ENCODE measurements at regions not wholly inside any gene's neighbourhood (a gene's known extent, or its start where the extent isn't known, plus 50 kb on each side); places are given as distances from the start of the nearest gene placed in this dataset.

- Histone ChIP-seq H3K27ac (no peak overlapping the region), H3K9me3 (no peaks in the 10 kb centered on the region), H3K4me3 (replicated peaks in 1 of 3) (no peak overlapping the region), H3K36me3 (no peaks in the 10 kb centered on the region), H3K27me3 (no peaks in the 10 kb centered on the region), H3K4me1 (no peaks in the 10 kb centered on the region)
- 90 to 95% methylated on average over 4 of the region's 4 CpGs for WGBS, 2 donors
- no peak for TF ChIP-seq CTCF (IDR thresholded peaks at IDR 0.05)
- TF ChIP-seq POLR2A (IDR thresholded peaks at IDR 0.05), result no peak
- intact Hi-C loops (cut with DNase I), result no loop called here
- DNase-seq, result no peak
These were observed 52.1 kb upstream of the MYEOV start for GRCh38 chr11:69241844-69242243.

GRCh38 chr11:69242266-69242920, 51.6 kb upstream of the MYEOV start:
- DNase-seq, result no peak
- H3K27ac ChIP-seq, result no peak overlapping the region
- H3K36me3 ChIP-seq, result no peaks in the 10 kb centered on the region
- no peaks in the 10 kb centered on the region for H3K27me3 ChIP-seq
- WGBS, 2 donors, result 57 to 74% methylated on average over 3 of the region's 3 CpGs
- no peaks in the 10 kb centered on the region for H3K4me1 ChIP-seq
- H3K9me3 ChIP-seq, result no peaks in the 10 kb centered on the region
- intact Hi-C loops (cut with DNase I), result no loop called here
- TF ChIP-seq POLR2A (IDR thresholded peaks at IDR 0.05) (no peak), CTCF (IDR thresholded peaks at IDR 0.05) (no peak)
- no peak overlapping the region for H3K4me3 ChIP-seq (replicated peaks in 1 of 3)

GRCh38 chr11:69243496-69244200, 50.3 kb upstream of the MYEOV start:
- H3K27me3 ChIP-seq, result no peaks in the 10 kb centered on the region
- H3K9me3 ChIP-seq, result no peaks in the 10 kb centered on the region
- TF ChIP-seq POLR2A (IDR thresholded peaks at IDR 0.05) (no peak), CTCF (IDR thresholded peaks at IDR 0.05) (no peak)
- intact Hi-C loops (cut with DNase I), result no loop called here
- H3K27ac ChIP-seq, result no peak overlapping the region
- WGBS, 2 donors, result 88 to 100% methylated on average over 1 of the region's 1 CpG
- DNase-seq, result no peak
- H3K4me3 ChIP-seq (replicated peaks in 1 of 3), result no peak overlapping the region
- no peaks in the 10 kb centered on the region for H3K36me3 ChIP-seq
- H3K4me1 ChIP-seq, result no peaks in the 10 kb centered on the region

All from thyroid gland (tissue), 4 donors.